ENCODE measurements at regions not wholly inside any gene's neighbourhood (a gene's known extent, or its start where the extent isn't known, plus 50 kb on each side); places are given as distances from the start of the nearest gene placed in this dataset.

DNA sequence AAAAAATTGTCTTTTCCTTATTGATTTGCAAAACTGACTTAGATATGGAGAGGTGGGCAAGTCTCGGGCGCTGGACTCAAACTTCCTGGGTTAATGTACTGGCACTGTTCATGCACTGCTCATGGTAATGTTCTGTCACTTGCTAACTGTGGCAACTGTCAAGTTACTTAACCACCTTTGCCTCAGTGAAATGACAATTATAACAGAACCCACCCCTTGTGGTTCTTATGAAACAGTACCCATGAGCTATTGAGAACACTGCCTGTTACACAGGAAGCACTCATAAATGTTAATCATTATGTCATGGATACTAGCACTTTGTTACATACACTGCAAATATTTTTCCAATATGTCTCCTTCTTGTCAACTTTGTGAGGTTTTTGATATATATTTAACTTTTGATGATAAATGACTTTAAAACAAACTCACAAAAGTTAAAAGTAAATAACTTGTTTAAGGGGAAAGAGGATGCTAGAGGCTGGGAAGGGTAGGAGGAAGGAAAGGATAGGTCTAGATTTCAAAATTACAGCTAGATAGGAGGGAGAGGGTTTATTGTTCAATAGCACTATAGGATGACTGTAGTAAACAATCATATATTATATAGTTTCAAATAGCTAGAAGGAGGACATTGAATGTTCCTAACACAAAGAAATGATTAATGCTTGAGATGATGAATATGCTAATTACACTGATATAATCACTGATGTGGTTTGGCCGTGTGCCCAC lies 342.5 kb downstream of the ADGRL2 start:
- no peak overlapping the region for H2BK5ac ChIP-seq (ENCODE audit: low read depth, low read length, poor library complexity, severe bottlenecking)
- no peak overlapping the region for H3K18ac ChIP-seq (ENCODE audit: low read depth, low read length)
- no peak overlapping the region for H4K8ac ChIP-seq (ENCODE audit: low read depth in 2 of 2, low read length in 2 of 2)
- H3K79me1 ChIP-seq (ENCODE audit: low read depth in 1 of 2, low read length in 2 of 2) = no peaks in the 10 kb centered on the region
- no peaks in the 10 kb centered on the region for H4K20me1 ChIP-seq (ENCODE audit: insufficient read depth, low read length)
- no peak overlapping the region for H2BK20ac ChIP-seq (ENCODE audit: low read depth, low read length)
- no peak overlapping the region for H3K4me3 ChIP-seq (ENCODE audit: insufficient read depth, low read depth, low read length)
- in situ Hi-C loops (cut with MboI; ENCODE audit: low sequenced_read_pairs) (no loop called here), intact Hi-C loops (cut with micrococcal nuclease) (no loop called here), dilution Hi-C loops (cut with HindIII; ENCODE audit: low sequenced_read_pairs, unreplicated experiment) (no loop called here)
- no peaks in the 10 kb centered on the region for H3K27me3 ChIP-seq (ENCODE audit: control insufficient read depth, insufficient read depth, low read length)
- ChIA-PET POLR2A (ENCODE audit: unreplicated experiment) (no interaction called here), CTCF (no interaction called here)
- no peak overlapping the region for H3K23ac ChIP-seq (ENCODE audit: low read depth, low read length)
- H3K9ac ChIP-seq (ENCODE audit: low read depth, low read length) = no peak overlapping the region
- H3K56ac ChIP-seq (ENCODE audit: extremely low read depth, insufficient read depth, low read length) = no peak overlapping the region
- H3K36me3 ChIP-seq (ENCODE audit: control insufficient read depth, insufficient read depth, low read length) = no peaks in the 10 kb centered on the region
- no peak overlapping the region for H3K4ac ChIP-seq (ENCODE audit: low read depth, low read length)
- H4K5ac ChIP-seq (ENCODE audit: low read depth, low read length) = no peak overlapping the region
- no peak overlapping the region for H2BK15ac ChIP-seq (ENCODE audit: low read depth, low read length)
- no peak overlapping the region for H2BK120ac ChIP-seq (ENCODE audit: low read depth, low read length)
- H3K9me1 ChIP-seq (ENCODE audit: insufficient read depth, low read length) = no peaks in the 10 kb centered on the region
- no peak overlapping the region for H3K27ac ChIP-seq (ENCODE audit: insufficient read depth, low read length)
- no peaks in the 10 kb centered on the region; the same call in 1 of the 2 replicates for H3K9me3 ChIP-seq (ENCODE audit: control insufficient read depth, insufficient read depth, low read length)
- ATAC-seq (ENCODE audit: low read depth) = no peak
- no peak for TF ChIP-seq CEBPB (IDR thresholded peaks at IDR 0.05; ENCODE audit: low read depth, low read length)
- TF ChIP-seq MAZ (IDR thresholded peaks at IDR 0.05; ENCODE audit: borderline replicate concordance, low read depth, low read length) = no peak
- no peak for TF ChIP-seq RAD21 (IDR thresholded peaks at IDR 0.05; ENCODE audit: low read length)
- no peak for TF ChIP-seq POLR2A (IDR thresholded peaks at IDR 0.05; ENCODE audit: low read depth, low read length)
- TF ChIP-seq, protein P1, sequence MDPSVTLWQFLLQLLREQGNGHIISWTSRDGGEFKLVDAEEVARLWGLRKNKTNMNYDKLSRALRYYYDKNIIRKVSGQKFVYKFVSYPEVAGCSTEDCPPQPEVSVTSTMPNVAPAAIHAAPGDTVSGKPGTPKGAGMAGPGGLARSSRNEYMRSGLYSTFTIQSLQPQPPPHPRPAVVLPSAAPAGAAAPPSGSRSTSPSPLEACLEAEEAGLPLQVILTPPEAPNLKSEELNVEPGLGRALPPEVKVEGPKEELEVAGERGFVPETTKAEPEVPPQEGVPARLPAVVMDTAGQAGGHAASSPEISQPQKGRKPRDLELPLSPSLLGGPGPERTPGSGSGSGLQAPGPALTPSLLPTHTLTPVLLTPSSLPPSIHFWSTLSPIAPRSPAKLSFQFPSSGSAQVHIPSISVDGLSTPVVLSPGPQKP (IDR thresholded peaks at IDR 0.05; ENCODE audit: borderline replicate concordance, low read depth, low read length) = no peak
- TF ChIP-seq MXI1 (IDR thresholded peaks at IDR 0.05; ENCODE audit: borderline replicate concordance, low read depth, low read length) = no peak
- no peak for TF ChIP-seq NFE2L2 (IDR thresholded peaks at IDR 0.05; ENCODE audit: low read depth, low read length)
- no peak for TF ChIP-seq MAFK (IDR thresholded peaks at IDR 0.05; ENCODE audit: low read depth, low read length)
- TF ChIP-seq, protein P2, sequence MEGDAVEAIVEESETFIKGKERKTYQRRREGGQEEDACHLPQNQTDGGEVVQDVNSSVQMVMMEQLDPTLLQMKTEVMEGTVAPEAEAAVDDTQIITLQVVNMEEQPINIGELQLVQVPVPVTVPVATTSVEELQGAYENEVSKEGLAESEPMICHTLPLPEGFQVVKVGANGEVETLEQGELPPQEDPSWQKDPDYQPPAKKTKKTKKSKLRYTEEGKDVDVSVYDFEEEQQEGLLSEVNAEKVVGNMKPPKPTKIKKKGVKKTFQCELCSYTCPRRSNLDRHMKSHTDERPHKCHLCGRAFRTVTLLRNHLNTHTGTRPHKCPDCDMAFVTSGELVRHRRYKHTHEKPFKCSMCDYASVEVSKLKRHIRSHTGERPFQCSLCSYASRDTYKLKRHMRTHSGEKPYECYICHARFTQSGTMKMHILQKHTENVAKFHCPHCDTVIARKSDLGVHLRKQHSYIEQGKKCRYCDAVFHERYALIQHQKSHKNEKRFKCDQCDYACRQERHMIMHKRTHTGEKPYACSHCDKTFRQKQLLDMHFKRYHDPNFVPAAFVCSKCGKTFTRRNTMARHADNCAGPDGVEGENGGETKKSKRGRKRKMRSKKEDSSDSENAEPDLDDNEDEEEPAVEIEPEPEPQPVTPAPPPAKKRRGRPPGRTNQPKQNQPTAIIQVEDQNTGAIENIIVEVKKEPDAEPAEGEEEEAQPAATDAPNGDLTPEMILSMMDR (conservative IDR thresholded peaks at IDR 0.05; ENCODE audit: low read depth, low read length) = no peak
- TF ChIP-seq FOS (IDR thresholded peaks at IDR 0.05; ENCODE audit: low read depth, low read length) = no peak
- TF ChIP-seq RCOR1 (IDR thresholded peaks at IDR 0.05; ENCODE audit: insufficient replicate concordance, low read length) = no peak
- no peak for TF ChIP-seq RFX5 (IDR thresholded peaks at IDR 0.05; ENCODE audit: low read depth, low read length)
- TF ChIP-seq, protein P3, sequence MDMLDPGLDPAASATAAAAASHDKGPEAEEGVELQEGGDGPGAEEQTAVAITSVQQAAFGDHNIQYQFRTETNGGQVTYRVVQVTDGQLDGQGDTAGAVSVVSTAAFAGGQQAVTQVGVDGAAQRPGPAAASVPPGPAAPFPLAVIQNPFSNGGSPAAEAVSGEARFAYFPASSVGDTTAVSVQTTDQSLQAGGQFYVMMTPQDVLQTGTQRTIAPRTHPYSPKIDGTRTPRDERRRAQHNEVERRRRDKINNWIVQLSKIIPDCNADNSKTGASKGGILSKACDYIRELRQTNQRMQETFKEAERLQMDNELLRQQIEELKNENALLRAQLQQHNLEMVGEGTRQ (IDR thresholded peaks at IDR 0.05; ENCODE audit: low read depth, low read length) = no peak
- TF ChIP-seq CHD1 (IDR thresholded peaks at IDR 0.05; ENCODE audit: low read depth, low read length) = no peak
- TF ChIP-seq SMC3 (IDR thresholded peaks at IDR 0.05; ENCODE audit: low read depth, low read length) = no peak
- no peak for TF ChIP-seq BHLHE40 (IDR thresholded peaks at IDR 0.05; ENCODE audit: low read depth, low read length)
- BruUV-seq (replicated peaks) = no TSS peak
- no peak overlapping the region for H3K4me2 ChIP-seq (ENCODE audit: low read depth, low read length)
- no peak overlapping the region for H2AFZ ChIP-seq (replicated peaks; ENCODE audit: low read length, poor library complexity)
- H2AK9ac ChIP-seq (replicated peaks; ENCODE audit: low read depth, low read length, poor library complexity) = no peak overlapping the region
- DNase-seq = no peak
- no peaks in the 10 kb centered on the region for H3K4me1 ChIP-seq (ENCODE audit: control insufficient read depth, insufficient read depth, low read length)
- no peak overlapping the region for H4K91ac ChIP-seq (ENCODE audit: insufficient read depth, low read depth, low read length)
- H2AK5ac ChIP-seq (ENCODE audit: low read depth, low read length) = no peak overlapping the region
- no peak overlapping the region for H3K14ac ChIP-seq (replicated peaks; ENCODE audit: low read depth, low read length)
- WGBS, 2 experiments (ENCODE audit: extremely low coverage in 2 of 2, insufficient read length in 1 of 2) = no CpG with 5 or more reads among the region's 3 CpGs
